Activated T-helper 2 cell treated with anti-CD3 and anti-CD28 coated beads, Interferon-gamma antibody, Interleukin-2, Interleukin-4, amounts not matched to agents 10 μg/mL and 5 μg/mL and 100 μg/mL, durations not matched to agents 14 hours and 24 hours and 36 hours (primary cell): ENCODE measurements at regions not wholly inside any gene's neighbourhood (a gene's known extent, or its start where the extent isn't known, plus 50 kb on each side); places are given as distances from the start of the nearest gene placed in this dataset.

ENCODE experiments used
- DNase-seq: peaks from one replicate; pipeline ENCODE4 v3.0.0; 2021; ENCODE audit warnings: low spot score
- H3K27ac Mint-ChIP-seq: one replicate; pipeline ENCODE4 v1.8.0; 2021; ENCODE audit warnings: mixed read lengths
- H3K27me3 Mint-ChIP-seq: one replicate; pipeline ENCODE4 v1.8.0; 2021; ENCODE audit warnings: low read depth, mixed read lengths
- H3K36me3 Mint-ChIP-seq: one replicate; pipeline ENCODE4 v1.8.0; 2021; ENCODE audit warnings: low read depth, mixed read lengths
- H3K4me1 Mint-ChIP-seq: one replicate; pipeline ENCODE4 v1.8.0; 2021; ENCODE audit warnings: low read depth, mixed read lengths
- H3K4me3 Mint-ChIP-seq: one replicate; pipeline ENCODE4 v1.8.0; 2021; ENCODE audit warnings: low read depth, mild to moderate bottlenecking, moderate library complexity, mixed read lengths
- H3K9me3 Mint-ChIP-seq: one replicate; pipeline ENCODE4 v1.8.0; 2021; ENCODE audit warnings: mixed read lengths
- intact Hi-C: fragments of 100-400 bp; cut with micrococcal nuclease; formaldehyde crosslinking; loops from one replicate; pipeline ENCODE4 v1.15.1; 2023

DNA sequence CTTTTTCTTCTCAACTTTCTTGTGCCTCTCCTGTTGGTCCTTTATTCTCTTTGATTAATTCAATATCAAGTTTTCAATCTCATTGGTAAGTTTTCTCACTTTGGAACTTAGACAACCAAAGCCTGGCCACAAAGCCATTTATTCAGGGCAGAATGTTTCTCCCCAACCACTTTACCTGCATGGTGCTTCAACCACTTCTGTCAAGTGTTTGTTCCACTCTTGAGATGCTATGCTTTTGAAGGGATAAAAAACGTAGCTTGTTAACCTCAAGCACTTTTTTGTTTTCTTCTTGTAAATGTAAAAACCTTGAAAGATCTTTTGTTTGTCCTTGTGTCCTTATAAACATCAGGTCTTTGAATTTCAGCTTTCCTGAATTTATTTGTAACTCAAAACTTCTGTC is 966.7 kb downstream of the MAT2B start:
- DNase-seq = no peak
- Mint-ChIP-seq H3K9me3 (no peaks in the 10 kb centered on the region), H3K36me3 (no peaks in the 10 kb centered on the region), H3K4me1 (no peaks in the 10 kb centered on the region), H3K27me3 (no peaks in the 10 kb centered on the region), H3K27ac (no peak overlapping the region), H3K4me3 (no peak overlapping the region)
- intact Hi-C loops = no loop called here

DNA sequence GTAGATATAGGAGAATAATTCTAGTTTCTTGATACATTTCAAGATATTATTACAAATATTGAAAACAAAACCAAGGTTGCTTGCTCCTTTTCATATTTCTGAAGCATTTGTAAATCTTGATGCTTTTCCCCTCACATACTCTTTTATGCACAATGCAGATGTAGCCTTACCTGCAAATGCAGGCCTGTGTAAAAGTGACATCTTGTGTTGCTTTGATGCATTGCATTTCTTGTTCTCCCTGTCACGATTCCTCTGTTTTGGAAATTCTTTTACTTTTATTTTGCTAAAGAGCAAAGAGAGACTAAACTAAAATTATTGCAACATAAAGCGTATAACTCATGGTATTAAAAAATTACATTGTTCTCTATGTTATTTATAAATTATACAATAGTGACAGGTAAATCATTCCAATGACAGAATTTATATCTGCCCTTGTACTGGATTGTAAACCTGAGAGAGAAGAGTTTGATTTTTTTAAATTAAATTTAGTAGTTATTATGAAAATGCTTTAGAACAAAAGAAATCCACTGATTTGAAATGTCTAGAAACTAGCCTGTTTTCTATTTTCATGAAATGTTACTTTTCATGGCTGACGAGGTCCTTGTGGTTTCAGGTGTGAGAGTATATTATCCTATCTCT is 970.0 kb downstream of the MAT2B start:
- H3K27ac Mint-ChIP-seq = no peak overlapping the region
- intact Hi-C loops = no loop called here

DNA sequence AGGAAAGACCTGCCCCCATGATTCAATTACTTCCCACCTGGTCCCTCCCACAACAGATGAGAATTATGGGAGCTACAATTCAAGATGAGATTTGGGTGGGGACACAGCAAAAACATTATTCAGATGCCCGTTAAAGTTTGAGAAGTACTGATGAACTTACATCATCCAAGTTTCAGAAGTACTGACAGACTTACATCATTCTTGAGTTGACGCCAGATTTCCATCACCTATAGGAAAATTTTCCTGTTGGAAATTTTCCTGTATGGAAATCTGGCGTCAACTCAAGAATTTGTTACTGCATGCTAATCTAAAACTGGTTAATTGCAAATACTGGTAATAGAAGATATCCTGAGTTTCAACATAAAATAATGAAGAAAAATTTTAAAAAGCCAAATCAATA is 975.9 kb downstream of the MAT2B start:
- H3K4me1 Mint-ChIP-seq = no peaks in the 10 kb centered on the region
- no peak overlapping the region for H3K4me3 Mint-ChIP-seq
- peaks cover 3% of the 10 kb centered on the region for H3K9me3 Mint-ChIP-seq
- H3K27me3 Mint-ChIP-seq = no peaks in the 10 kb centered on the region
- DNase-seq = no peak
- H3K36me3 Mint-ChIP-seq = no peaks in the 10 kb centered on the region
- no peak overlapping the region for H3K27ac Mint-ChIP-seq
- intact Hi-C loops = no loop called here

More for the DNA sequence above, 970.0 kb downstream of the MAT2B start:
- H3K27me3 Mint-ChIP-seq = no peaks in the 10 kb centered on the region
- no peaks in the 10 kb centered on the region for H3K4me1 Mint-ChIP-seq
- H3K9me3 Mint-ChIP-seq = no peaks in the 10 kb centered on the region
- DNase-seq = no peak
- H3K4me3 Mint-ChIP-seq = no peak overlapping the region
- H3K36me3 Mint-ChIP-seq = no peaks in the 10 kb centered on the region

DNA sequence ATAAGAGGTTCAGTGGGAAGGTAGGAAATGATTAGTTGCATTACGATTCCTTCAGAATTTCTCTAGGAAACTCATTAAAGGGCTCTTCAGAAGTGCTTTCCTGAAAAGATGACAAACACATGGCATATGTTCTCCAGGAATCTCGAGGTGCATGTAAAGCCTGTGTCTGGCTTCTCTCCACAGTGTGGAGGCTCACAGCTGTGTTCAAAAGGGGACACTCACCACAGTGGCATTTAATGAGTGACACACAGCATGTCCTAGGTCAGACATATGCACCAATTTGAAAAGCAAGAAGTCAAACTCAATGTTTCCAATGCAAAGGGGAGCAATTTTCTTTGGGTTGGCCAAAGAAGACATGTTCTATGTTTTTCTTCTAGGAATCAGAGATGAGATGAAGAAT is 976.9 kb downstream of the MAT2B start:
- no peak overlapping the region for H3K4me3 Mint-ChIP-seq
- H3K27me3 Mint-ChIP-seq = no peaks in the 10 kb centered on the region
- intact Hi-C loops = no loop called here
- H3K27ac Mint-ChIP-seq = no peak overlapping the region
- H3K36me3 Mint-ChIP-seq = no peaks in the 10 kb centered on the region
- H3K9me3 Mint-ChIP-seq = peaks cover 3% of the 10 kb centered on the region
- H3K4me1 Mint-ChIP-seq = no peaks in the 10 kb centered on the region
- no peak for DNase-seq

DNA sequence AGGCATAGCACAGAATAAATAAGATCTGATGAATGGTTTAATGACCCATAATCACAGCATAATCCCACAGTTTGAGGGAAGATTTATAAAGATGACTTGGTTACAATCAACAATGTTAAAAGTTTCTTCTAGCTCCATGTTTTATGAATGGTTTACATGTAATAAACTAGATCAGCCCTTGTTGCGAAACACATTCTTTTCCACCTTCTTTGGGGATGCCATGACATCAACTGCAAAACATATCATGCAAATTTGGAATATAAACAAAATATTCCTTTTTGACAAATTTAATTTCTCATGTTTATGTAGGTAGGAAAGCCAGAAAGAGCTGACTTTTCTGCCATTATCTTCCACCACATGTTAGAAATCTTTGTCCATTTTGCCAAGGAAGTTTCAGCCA is 979.5 kb downstream of the MAT2B start:
- intact Hi-C loops = no loop called here
- no peaks in the 10 kb centered on the region for H3K27me3 Mint-ChIP-seq
- no peaks in the 10 kb centered on the region for H3K36me3 Mint-ChIP-seq
- no peak overlapping the region for H3K27ac Mint-ChIP-seq
- no peak for DNase-seq
- peaks cover 6% of the 10 kb centered on the region for H3K9me3 Mint-ChIP-seq
- no peak overlapping the region for H3K4me3 Mint-ChIP-seq
- H3K4me1 Mint-ChIP-seq = no peaks in the 10 kb centered on the region

DNA sequence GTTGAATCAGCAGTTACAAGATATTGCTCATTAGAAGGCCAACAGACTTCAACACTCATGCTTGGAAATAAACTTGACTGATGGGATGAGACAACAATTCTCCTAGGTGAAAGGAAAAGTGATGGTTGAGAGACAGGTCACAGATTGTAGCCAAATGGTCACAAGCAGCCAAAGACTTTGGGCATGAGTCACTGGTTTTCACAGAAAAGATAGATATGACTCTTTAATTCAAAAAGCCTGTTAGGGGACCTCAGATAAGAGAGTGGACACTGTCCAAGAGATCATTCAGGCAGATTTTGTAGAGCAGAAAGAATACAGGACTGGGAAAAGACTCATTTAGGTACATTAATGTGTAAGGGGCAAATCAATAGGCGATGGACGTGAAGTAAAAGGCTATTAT is 982.5 kb downstream of the MAT2B start:
- no peaks in the 10 kb centered on the region for H3K27me3 Mint-ChIP-seq
- peaks cover 6% of the 10 kb centered on the region for H3K9me3 Mint-ChIP-seq
- no peaks in the 10 kb centered on the region for H3K36me3 Mint-ChIP-seq
- no peak overlapping the region for H3K27ac Mint-ChIP-seq
- no peak overlapping the region for H3K4me3 Mint-ChIP-seq
- no peak for DNase-seq
- intact Hi-C loops = no loop called here
- no peaks in the 10 kb centered on the region for H3K4me1 Mint-ChIP-seq

DNA sequence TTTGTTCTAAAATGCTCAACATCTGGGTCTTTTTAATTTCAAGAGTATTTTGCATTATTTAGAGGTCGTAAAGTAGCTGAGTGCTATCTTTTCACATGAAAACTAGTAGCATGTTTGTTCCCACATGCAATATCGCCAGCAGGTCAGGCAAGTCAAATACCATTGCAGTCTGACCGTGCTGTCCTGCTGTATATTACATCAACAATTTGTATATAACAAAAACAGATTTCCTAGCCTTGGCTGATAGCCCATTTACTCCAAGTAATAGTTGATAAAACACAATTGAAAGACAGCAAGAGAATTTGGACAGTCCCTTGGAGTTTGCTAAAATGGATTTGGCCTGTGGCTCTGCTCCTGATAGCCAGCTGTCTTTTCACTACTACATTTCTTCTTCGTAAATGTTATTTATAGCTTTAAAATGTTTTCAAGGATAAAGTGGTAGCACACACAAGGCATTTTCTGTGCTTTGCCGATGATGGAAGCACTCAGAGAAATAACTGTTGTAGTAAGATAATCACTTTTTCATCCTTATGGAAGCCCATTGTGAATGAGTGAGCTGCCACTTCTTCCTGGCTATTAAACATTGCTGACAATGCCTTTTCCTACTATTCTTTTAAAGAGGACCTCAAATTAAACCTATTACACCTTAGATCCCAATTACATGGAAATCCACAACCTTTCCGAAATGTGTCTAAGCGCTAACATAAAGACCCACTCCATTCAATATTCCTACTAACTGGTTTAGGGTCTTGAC is 992.1 kb downstream of the MAT2B start:
- H3K36me3 Mint-ChIP-seq = no peaks in the 10 kb centered on the region
- no peaks in the 10 kb centered on the region for H3K4me1 Mint-ChIP-seq
- no peak overlapping the region for H3K4me3 Mint-ChIP-seq
- no peak overlapping the region for H3K27ac Mint-ChIP-seq
- intact Hi-C loops = no loop called here
- no peaks in the 10 kb centered on the region for H3K27me3 Mint-ChIP-seq
- no peak for DNase-seq
- peaks cover 9% of the 10 kb centered on the region for H3K9me3 Mint-ChIP-seq

DNA sequence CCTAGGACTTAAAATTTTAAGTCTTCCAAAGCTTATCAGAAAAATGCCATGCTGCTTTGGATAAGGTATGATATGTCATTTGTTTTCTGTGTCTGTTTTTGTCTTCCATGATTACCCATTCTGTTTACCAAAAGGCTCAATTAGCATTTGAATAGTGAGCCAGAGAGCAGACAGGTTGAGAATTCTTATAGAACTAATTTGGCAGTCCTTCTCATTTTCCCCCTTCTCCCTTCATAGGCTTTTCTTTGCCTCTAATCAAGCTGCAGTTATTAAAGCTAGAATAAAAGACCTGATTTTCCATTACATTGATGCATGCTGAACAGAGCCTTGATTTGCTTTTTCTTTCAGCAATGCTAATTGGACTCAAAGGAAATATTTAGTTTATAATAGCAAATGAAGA is 993.0 kb downstream of the MAT2B start:
- no peak for DNase-seq
- H3K9me3 Mint-ChIP-seq = peaks cover 9% of the 10 kb centered on the region
- H3K36me3 Mint-ChIP-seq = no peaks in the 10 kb centered on the region
- H3K27ac Mint-ChIP-seq = no peak overlapping the region
- no peaks in the 10 kb centered on the region for H3K4me1 Mint-ChIP-seq
- intact Hi-C loops = no loop called here
- no peak overlapping the region for H3K4me3 Mint-ChIP-seq
- H3K27me3 Mint-ChIP-seq = no peaks in the 10 kb centered on the region

DNA sequence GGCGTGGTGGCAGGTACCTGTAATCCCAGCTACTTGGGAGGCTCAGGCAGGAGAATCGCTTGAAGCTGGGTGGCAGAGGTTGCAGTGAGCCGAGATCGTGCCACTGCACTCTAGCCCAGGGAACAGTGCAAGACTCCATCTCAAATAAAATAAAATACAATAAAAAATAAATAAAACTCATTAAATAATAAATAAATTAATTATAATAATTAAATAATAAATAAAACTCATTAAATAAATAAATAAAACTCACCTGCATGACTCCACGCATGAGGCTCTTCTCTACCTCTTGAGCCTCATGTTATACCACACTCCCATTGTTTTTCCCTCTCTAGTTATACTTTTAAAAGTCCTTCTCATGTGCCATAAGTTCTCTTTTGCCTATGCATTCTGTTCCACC is 995.4 kb downstream of the MAT2B start:
- intact Hi-C loops = no loop called here
- Mint-ChIP-seq H3K4me3 (no peak overlapping the region), H3K9me3 (no peaks in the 10 kb centered on the region), H3K27me3 (no peaks in the 10 kb centered on the region), H3K4me1 (no peaks in the 10 kb centered on the region), H3K36me3 (no peaks in the 10 kb centered on the region), H3K27ac (no peak overlapping the region)
- DNase-seq = no peak

DNA sequence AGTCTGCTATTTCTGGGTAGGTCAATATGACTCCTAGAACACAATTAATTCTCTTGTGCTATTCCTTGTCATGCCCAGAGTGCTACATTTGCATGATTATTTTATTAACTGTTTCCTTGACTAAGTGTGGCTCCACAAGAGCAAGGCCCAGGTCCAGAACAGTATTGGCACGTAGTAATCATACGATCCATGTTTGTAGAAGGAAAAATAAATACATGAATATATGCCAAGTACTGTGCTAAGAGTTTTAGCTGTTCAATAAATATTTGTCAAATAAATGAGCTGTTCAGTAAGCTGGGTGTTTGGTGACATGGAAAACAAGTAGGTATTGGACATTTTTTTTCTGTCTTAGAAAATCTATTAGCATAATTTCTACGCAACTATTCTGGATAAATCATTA is 995.9 kb downstream of the MAT2B start:
- no peak overlapping the region for H3K4me3 Mint-ChIP-seq
- no peaks in the 10 kb centered on the region for H3K27me3 Mint-ChIP-seq
- intact Hi-C loops = no loop called here
- no peak overlapping the region for H3K27ac Mint-ChIP-seq
- no peaks in the 10 kb centered on the region for H3K4me1 Mint-ChIP-seq
- no peaks in the 10 kb centered on the region for H3K9me3 Mint-ChIP-seq
- no peaks in the 10 kb centered on the region for H3K36me3 Mint-ChIP-seq
- DNase-seq = no peak

DNA sequence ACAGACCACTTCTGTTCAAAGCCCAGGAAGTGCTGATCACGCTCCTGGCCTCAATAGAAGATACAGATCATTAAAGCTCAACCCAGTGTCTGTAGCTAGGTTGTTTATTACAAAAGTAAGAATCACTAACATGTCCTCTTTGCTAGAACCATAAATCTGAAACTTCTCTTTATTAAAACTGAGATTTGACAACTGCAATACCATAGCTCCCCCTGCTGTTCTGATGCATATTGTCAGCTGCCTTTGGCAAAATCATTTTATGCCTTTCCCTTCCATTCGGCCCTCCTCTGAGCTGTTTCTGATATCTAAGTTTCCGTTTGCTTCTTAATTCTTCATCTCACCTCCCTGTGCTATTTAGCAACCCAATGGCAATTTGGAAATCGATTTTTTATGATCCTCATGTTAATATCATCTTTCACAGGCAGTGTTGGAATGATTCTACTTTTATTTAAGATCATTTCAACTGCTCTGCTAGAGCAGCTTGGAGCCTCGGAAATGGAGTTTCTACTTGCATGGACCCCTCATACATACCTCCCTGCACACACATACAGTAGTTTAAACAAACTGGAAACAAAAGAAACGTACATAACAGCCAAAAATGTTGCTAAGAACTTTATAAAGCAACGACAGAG is 998.8 kb downstream of the MAT2B start:
- Mint-ChIP-seq H3K9me3 (no peaks in the 10 kb centered on the region), H3K27me3 (no peaks in the 10 kb centered on the region), H3K27ac (no peak overlapping the region), H3K4me1 (no peaks in the 10 kb centered on the region), H3K36me3 (no peaks in the 10 kb centered on the region), H3K4me3 (no peak overlapping the region)
- DNase-seq = no peak
- intact Hi-C loops = loop anchor here (1.0 kb wide), 2 partner anchors 490 to 940 kb away; no protein-coding TSS in a partner anchor

DNA sequence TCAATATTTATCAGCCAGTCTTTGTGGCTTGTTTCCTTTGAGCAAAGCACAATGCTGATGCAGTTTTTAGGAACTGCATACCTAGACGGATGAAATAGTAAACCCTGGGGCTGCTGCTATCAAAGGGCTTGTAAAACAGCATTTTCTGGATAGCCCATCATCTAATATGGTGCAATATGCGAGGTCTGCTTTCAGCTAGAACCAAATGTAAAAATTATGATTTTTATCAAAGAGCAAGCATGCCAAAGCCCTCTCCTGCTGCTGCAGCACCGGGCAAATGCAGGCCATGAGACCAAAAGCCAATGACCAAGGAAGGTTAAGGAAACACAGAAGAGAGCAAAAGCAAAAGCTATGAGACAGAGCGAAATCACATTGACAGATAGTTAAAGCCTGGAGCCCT is 1000.4 kb downstream of the MAT2B start:
- Mint-ChIP-seq H3K9me3 (no peaks in the 10 kb centered on the region), H3K4me1 (no peaks in the 10 kb centered on the region), H3K4me3 (no peak overlapping the region), H3K27ac (no peak overlapping the region), H3K27me3 (no peaks in the 10 kb centered on the region), H3K36me3 (no peaks in the 10 kb centered on the region)
- DNase-seq = no peak
- intact Hi-C loops = no loop called here

DNA sequence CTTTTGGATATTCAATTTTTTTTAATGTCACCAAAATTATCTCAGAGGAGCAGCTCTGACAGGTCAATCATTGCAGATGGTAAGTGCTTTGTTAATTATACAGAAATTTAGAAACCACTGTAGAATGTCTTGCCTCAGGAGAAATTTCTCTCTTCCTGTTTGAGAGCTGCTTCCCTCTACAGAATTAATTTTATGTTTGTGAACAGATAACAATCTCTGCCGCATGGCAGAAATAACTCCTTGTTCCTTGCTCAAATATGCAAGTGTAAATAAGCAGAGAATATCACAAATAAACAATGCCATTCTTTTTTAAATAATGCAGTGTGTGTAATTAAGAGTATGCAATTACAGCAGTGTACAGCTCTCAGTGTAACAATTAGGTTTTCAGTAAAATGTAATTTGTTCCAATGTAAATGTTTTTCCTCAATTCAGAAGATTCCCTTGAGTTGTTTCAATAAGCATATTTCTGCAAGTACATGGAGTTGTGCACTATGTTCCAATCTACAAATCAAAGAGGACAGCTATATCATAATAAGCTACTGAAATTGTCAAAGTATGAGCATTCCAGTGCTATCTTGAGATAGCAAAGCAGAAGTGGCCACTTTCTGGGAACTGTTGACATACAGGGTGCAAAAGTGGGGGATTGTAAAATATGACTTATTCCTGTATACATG is 1012.8 kb downstream of the MAT2B start:
- Mint-ChIP-seq H3K27ac (no peak overlapping the region), H3K9me3 (peaks cover 2% of the 10 kb centered on the region), H3K36me3 (no peaks in the 10 kb centered on the region), H3K4me3 (no peak overlapping the region), H3K27me3 (no peaks in the 10 kb centered on the region), H3K4me1 (no peaks in the 10 kb centered on the region)
- no peak for DNase-seq
- intact Hi-C loops = no loop called here
